Islet of Langerhans (tissue), 1 donor: ENCODE measurements at regions not wholly inside any gene's neighbourhood (a gene's known extent, or its start where the extent isn't known, plus 50 kb on each side); places are given as distances from the start of the nearest gene placed in this dataset.

Experiments
- FAIRE-seq: peaks from one replicate; lab custom pipeline; 2011; peaks lifted over from hg19 to GRCh38; lab: Jason Lieb, UNC

DNA sequence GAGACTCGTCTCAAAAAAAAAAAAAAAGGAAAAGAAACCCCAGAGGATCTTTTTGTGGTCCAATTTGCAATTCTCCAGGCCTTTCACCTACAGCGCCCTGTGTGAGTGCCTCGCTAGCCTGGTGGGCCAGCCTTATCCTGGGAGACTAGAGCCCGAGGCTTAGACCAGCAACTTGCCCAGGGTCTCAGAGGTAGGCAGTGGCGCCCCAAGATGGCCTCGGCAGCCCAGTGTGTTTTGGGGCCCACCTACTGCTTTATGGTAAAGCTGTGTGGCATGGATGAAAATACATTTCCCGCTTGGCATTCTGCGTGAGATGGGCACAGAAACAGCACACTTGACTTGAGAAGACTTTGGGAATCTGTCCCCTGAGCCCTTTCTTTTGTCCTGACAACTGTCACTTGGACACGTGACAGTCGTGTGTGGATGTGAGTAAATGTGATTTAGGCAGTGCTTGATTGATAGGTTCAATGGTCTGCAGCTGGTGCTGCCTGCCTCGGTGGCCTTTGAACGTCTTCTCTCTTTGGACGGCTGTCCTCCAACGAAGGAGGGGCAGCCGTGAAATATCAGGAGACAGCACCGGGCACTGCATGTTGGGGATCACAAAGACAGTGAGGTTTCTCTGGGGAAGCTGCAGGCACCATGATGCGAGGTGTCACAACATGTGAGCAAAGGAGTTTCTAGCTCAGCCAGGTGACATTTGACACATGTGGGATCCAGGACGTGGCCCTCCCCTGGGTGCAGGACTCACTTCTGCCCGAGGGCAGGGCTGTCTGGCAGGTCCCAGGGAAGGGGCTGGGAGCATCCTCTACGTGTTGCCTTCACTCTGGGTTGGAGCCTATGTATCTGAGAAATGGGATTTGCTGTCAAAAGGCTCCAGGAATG is 209.5 kb upstream of the TWIST2 start:
- no peak for FAIRE-seq

DNA sequence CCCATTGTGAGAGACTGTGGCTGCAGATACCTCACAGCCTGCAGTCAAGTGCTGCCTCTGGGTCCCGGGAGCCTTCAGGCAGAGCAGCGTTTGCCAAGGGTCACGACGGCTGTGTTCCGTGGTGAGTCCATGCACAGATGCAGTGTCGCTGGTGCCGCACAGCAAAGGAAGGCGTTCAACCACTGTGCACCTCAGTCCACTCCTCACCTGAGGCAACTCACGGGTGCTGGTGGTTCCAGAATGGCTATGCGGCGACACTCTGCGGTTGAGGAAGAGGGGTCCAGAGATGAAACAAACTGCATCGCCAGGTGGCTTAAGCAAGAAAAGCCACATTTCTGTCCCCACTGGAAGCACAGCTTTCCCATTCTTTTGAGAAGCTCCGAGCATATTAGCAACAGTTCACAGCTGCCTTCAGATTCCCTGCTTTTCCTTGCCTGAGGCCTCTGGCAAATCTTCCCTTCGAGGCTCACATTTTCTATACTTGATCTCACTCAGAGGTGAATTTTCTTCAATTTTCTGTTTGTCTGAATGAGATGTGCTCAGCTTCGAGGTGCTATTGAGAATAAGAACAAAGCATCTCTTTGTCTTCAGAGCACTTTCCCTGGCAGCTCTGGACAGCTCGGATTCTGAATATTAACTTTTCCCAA is 208.8 kb upstream of the TWIST2 start:
- FAIRE-seq, result no peak

DNA sequence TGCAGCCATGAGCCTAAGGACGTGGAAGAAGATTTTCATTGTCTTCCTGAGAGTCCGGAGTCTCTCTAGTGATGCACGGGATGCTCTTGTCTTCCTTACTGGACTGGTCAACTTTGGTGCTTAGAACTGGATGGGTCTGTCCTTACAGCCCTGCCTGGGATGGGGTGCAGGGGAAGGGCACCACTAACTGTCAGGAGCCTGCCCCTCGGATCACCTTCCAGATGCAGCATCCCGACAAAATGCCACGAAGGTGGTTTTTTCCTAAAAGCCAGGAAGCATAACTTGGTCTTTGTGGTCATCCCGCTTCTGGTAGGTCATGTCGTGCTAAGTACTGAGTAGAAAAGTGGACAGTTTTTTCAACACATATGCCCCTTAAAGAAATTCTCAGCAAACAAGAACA is 207.4 kb upstream of the TWIST2 start:
- FAIRE-seq, result no peak

DNA sequence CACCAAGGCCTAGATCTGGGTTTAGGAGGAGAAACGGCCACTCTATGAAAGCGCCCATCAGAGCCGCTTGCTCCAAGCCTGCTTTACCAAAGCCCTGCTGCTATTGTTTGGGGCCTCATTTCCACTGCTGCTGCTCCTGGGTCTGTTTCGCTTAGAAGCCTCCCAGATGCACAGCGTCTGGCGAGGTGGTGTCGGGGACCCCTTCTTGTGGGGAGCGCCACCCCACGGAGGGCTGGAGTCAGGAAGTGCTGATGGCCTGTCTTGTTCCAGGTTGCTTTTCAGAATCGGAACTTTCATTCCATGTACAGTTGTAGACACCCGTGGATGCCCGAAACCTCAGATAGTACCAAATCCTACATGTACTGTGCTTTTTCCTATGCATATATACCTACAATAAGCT is 204.9 kb upstream of the TWIST2 start:
- no peak for FAIRE-seq

DNA sequence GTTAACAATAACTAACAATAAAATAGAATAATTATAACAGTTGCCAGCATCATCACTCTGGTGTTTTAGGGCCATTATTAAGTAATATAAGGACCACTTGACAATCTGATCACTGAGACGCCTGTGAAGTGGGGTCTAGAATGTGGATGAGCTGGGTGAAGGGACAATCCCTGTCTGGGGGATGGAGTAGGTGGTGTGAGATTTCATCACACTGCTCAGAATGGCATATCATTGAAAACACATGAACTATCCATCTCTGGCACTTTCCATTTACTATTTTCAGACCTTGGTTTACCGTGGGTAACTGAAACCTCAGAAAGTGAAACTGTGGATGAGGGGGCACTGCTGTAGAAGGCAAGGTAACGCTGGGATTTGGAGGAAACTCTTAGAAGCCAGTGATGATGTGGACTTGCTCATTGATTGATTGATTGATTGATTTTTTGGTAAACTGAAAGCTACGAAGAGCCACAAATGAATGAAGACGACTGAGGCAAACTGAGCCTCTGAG is 204.4 kb upstream of the TWIST2 start:
- FAIRE-seq, result no peak

DNA sequence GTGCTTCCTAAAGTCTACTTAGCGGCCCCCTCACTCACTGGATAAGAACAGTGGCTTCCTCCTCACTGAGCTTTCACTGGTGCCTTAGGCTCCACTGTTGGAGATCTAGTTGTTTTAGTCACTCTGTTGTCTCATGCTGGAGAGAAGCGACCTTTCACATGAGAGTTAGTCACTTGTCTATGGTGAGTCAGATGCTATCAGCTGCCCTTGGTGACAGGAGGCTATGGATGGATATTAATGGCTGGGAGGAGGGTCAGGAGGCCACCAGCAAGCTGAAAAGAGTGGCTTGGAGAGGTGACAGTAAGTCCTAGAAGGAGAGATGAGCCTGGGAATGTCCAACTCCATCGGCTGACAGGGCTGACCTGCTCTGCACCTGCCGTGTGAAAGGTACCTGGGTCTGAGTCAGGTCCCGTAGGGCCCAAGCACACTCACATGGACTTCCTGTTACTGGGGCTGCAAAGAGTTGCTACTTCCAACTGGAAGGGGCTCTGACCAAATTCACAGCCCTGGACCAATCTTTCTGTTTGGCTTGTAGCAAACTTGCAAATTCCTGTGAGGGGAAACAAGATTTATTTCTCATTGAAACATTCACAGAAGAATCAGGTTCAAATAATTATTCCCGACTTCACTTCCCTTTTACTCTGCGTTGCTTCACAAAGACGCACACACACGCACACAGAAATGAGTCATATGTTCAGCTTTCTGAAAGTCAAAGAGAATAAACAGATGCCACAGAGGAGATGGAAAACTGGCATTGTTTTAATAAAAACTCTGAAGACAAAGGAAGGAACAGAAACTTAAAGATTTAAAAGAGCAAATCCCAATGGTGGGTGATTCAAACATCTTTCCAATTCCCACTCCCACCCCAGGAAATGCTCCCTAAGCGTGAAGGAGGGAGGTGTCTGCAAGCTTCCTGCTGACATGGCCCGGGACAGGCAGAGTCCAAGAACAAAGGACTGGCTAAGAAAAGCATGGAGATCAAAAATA is 203.5 kb upstream of the TWIST2 start:
- FAIRE-seq, result no peak

DNA sequence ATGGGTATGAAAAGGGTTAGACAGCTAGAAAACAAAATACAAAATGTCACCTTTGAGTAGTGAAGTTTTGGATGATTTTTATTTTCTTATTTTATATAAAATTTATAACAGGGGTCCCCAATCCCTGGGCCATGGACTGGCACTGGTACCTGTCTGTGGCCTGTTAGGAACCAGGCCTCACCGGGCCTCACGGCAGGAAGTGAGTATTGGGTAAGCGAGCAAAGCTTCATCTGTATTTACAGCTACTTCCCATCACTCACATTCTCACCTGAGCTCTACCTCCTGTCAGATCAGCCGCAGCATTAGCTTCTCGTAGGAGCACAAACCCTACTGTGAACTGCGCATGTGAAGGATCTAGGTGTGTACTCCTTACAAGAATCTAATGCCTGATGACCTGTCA is 202.8 kb upstream of the TWIST2 start:
- FAIRE-seq, result no peak

DNA sequence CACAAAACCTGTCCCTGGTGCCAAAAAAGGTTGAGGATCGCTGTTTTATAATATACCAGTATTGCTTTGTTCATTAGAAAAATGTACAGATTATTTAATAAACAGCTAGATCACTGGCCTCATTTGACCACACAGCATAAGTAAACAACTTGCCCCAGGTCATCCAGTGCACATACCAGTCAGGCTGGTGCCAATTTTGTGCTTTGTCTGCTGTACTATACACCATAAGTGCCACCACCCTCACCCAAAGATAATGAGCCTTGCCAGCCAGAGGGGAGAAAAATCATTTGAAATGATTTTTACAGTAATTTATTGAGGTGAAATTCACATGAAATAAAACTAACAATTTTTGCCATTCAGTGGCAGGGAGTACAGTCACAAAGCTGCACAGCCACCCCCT is 202.2 kb upstream of the TWIST2 start:
- FAIRE-seq, result no peak

DNA sequence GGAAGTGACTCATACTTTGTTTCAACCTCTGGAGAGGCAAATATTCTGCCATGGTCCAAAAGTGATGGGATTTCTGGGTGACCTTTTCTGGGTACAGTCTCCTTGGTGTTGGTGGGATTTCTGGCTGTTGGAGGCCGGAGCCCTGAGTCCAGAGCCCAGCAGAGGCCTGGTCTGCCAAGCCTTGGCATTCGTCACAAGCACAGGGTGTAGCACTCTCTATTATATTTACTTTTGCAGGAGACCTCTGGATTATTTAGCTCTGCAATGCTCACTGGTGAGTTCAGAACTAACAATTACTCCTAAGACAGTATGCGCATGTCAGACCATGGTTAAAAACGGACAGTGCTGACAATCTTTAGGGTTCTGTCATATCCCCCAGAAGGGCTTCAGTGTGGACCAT is 201.6 kb upstream of the TWIST2 start:
- FAIRE-seq, result no peak

DNA sequence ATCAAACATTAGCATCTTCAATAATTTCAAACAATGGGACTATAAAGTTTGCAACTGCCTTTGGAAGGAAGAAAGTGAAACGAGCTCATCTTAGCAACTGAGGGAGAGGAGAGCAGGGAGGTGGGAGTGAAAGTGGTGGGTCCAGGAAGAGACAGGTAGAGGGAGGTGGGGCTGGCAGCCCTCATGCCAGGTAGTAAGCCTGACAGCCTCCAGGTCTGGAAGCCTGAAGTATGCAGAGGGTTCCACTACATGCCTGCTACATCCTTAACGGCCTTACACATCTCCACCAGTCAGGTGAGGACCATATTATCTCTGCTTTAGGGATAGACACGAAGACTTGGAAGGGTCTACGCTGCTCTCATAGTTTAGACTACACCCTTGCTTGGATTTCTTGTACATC is 201.1 kb upstream of the TWIST2 start:
- FAIRE-seq, result no peak

DNA sequence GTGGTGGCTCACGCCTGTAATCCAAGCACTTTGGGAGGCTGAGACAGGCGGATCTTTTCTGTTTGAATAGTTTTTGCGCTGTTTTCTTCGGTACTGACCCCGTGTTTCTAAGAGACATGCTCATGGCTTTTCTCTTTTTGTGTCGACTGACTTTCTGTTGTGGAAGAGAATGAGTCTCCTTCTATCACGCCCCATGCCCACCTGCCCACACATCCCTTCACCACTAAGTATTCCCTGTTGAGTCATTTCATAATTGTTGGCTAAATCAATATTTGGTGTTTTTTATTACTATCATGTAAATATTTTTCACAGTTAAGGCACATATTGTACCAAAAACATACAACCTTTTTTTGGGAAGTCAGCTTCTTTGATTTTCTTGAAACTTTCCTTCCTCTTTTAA is 198.8 kb upstream of the TWIST2 start:
- no peak for FAIRE-seq

DNA sequence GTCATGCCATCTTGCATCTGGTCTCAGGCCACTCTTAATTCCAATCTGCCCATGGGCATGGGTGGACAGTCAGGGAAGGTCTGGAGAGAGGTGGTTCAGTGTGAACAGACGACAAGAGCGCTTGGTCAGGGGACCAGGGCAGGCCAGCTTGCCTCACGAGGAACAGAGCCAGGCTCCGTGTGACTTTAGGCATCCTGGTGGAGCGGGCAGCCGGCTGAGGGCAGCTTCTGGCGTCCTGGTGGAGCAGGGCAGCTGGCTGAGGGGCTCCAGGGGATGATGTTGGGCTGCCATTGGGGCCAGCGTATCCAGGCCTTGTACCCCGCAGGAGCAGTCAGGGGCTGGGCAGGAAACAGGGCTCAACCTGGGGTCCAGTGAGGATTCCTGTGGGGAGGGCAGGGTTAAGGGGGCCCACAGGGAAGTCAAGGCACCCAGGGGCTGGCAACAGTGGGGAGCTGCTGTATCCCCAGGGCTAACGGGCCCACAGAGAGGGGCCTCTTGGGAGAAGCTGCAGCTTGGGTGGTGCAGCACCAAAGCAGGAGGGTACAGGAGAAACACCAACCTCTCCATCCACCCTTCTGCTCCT is 197.9 kb upstream of the TWIST2 start:
- FAIRE-seq, result no peak

DNA sequence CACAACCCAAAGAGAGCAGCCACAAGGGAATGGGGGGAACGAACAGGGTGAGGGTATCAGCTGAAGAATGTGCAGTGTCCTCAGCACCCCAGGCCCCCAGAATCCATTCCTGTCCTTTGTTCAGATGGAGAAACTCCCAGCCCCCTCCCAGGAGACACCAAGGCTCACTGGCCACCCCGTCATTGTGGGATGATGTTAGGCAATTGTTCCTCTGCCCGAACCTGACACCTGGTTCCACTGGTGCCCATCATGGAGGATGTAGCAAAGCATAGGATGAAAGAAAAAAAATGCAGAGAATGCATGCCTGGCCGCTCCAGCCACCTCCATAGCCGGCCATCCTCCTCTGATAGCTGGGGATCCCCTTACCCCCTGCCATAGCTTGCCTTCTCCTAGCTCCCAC is 197.3 kb upstream of the TWIST2 start:
- FAIRE-seq, result no peak

DNA sequence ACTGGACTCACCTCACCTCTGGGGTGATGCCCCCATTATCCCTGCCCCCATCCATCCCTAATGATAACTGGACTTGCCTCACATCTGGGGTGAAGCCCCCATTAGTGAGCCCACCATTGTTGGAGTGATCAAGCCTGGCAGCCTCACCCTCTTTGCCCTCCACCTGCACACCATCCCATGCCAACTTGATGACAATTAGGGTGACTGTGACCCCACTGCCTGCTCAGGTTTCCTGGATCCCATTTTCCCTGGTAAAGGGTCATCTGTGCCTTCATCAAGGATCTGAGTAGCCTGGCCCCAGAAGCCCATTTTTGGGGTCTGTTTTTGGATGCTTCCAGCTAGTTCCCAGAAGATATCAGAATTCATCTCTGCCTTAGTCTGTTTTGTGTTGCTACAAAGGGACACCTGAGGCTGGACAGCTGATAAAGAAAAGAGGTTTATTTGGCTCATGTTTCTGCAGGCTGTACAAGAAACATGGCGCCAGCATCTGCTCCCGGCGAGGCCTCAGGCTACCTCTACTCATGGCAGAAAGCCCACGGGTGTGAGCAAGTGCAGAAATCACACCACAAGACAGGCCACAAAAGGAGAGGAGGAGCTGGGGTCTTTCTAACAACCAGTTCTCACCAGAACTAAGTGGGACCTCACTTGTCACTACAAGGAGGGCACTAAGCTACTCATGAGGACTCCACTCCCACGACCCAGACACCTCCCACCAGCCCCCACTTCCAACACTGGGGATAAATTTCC is 196.4 kb upstream of the TWIST2 start:
- no peak for FAIRE-seq

DNA sequence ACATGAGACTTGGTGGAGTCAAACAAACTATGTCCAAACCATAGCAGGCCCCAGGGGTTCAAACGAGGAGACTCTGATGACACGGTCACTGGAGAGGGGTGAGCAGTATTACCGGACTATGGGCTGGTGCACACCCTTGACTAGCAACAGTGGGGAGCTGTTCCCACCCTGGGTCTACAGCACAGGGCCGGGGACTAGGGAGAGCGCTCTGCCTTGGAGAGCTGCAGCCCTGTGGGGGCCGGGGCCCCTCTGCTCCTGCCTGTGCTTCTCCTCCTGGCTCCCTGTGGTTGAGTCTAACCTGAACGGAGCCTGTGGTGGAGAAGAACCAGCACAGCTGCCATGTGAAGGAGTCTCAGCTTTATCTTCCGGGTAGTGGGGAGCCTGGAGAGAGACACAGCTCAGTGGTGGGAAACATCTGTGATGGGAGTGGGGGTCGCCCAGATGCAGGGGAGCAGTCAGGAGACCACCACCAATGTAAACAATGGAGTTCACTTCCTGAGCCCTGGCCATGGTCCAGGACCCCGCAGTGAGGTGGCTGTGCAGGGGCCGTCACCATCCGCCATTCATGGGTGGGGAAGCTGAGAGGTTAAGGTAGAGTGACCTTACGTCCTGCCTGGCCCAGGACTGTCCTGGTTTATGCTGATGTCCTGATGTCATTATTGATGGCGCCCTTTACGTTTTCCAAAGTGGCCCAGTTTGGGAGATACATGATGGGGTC is 195.7 kb upstream of the TWIST2 start:
- FAIRE-seq, result no peak

DNA sequence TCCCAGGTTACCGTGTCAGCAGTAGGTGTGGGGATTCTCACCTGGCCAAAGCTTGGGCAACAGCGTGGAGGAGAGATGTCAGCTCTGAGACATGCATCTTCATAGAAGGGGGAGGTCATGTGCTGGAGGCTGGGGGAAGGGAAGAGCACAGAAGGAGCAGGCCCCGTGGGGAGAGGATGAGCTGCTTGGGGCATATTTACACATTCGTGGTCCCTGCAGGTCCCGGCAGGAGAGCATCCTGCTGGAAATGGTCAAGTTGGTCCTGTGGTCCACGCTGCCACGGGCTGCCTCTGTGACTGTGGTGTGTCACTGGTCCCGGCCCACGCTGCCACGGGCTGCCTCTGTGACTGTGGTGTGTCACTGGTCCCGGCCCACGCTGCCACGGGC is 195.1 kb upstream of the TWIST2 start:
- FAIRE-seq, result no peak

DNA sequence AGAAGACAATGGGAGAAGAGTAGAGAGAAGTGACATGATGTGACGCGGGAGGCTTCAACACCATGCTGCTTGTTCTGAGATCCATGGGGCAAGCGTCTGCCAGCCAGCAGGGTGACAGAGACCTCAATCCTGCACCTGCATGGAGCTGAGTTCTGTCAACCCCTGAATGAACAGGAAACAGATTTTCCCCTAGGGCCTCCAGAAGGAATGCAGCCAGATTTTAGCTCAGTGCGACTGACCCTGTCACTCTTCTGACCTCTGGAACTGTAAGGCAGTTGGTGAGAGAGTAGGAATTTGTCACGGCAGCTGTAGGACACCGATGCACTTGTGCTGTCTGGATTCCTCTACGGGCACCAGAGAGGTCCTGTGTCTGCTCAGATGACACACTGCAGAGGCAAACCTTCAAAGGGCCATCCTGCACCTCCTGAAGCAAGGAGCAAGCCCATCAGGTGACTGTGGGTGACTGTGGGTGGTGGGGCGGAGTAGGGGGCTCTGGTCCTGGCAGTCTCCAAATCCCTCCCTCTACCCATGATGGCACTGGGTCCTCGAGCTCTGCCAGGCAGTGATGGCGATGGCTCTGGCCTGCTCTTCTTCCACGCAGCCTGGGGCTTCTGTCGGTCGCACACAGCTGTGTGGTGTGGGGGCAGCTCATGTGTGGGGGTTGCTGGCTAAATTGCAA is 194.3 kb upstream of the TWIST2 start:
- no peak for FAIRE-seq

DNA sequence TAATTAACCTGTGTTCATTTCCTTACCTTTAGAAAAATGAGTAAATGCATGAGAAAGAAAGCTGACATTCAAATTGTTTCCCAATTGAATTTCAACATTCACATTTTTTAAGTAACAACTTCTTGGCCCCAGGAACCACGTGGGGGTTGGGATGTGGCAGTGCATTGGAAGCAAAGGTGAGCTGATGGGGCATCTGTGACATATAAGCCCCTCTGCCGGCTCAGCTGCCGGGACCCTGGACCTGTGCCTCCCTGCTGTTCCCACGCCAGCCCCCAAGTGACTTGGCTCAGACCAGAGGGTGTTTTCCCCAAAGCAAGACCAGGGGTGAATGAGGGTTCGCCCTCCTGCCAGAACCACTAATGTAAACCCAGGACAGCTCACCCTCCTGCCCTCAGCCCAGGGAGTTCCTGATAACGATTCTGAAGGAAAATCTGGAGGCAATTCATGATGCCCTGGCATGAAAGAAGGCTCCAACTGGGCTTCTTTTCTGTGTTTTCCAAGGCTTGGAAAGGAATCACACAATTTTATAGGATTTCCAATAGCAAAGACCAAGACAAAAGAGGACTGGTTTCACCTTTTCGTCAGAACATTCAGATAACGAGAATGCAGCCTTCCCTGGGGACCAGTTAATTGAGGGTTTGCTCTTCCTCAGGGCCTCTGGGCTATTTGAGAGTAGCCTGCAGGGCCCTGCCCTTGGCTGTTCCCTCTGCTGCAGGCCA is 193.2 kb upstream of the TWIST2 start:
- no peak for FAIRE-seq

DNA sequence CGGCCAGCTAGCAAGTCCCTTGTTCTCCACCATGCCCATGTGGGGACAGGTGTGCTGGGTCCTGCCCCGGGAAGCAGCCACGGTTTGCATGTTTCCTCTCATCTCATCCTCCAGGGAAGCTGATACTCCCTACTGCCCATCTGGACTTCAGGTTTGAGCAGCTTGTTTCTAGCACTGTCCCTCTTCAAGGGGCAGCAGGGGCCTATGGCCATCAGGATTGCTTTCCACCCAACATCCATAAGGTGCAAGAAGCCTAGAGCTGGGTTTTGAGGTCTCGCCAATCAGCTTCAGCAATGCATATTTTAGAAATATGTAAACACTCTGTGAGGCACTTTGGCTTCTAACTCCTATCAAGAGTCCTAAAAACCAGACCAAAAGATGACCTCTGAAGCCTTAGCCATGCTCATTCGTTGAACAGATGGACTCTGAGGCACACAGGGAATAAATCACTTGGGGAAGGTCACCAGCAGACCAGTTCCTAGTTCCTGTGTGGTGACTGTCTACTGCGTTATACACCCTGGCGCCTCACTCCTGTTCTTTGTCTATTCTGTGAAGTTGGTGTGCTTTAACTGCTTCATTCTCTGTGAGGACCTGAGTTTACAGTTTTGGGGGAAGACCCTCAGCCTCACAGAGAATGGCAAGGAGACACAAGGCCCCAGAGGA is 192.6 kb upstream of the TWIST2 start:
- FAIRE-seq, result no peak
